ENCODE measurements at regions not wholly inside any gene's neighbourhood (a gene's known extent, or its start where the extent isn't known, plus 50 kb on each side); places are given as distances from the start of the nearest gene placed in this dataset.

DNA sequence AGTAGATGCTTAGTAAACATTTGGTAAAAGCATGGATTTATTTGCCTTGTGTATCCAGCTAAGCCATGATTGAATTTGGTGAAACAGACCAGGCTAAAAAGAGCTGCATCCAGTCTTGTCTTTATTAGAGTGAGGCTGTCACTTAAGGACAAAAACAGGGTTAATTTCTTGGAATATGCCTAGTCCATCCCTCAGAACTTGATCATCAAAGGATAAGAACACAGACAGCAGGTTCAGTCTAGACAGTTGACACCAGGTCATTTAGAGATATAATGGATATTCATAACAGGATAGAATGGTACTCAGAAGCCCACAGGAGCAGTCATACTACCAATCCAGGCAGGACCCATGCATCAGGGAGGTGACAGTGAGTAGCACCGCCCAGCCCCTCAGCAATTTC, 434.9 kb upstream of the ST6GAL2 start:
- no peaks in the 10 kb centered on the region for H3K36me3 ChIP-seq
- peaks cover 0 to 6% (median 0%) of the 10 kb centered on the region in 11 experiments; a peak in 2 of 22 replicates for H3K9me3 ChIP-seq (replicated peaks in 1 of 11)
- no peak overlapping the region for H3K27ac ChIP-seq
- no peak overlapping the region for H3K4me3 ChIP-seq
- H3K4me1 ChIP-seq: peaks cover 2 to 9% (median 5%) of the 10 kb centered on the region in 10 experiments; a peak in 17 of 20 replicates
- H3K27me3 ChIP-seq: no peaks in the 10 kb centered on the region
- no peak for TF ChIP-seq Cebpa-rat (IDR thresholded peaks at IDR 0.05)
- no peaks in the 10 kb centered on the region for H4K20me1 ChIP-seq
- no peak overlapping the region for H3K9ac ChIP-seq
- no peak overlapping the region for H3K4me2 ChIP-seq

DNA sequence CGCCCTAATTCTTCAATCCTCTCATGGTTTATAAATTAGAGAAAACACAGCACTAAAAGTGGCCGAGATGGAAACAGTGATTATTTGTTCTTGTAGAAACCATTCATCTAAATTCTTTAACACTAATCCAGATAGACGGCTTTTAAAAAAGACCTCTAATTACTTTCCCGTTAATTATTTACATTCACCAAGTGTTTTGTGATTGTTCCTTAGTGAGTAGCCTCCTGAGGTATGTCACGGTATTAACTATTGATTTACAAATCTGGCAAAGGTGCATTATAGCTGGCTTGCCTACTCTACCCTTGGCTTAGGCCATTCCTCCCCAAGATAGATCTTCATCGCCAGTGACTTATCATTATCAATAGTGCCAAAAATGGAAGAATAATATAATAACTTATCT, 436.4 kb upstream of the ST6GAL2 start:
- no peak for TF ChIP-seq Cebpa-rat (IDR thresholded peaks at IDR 0.05)
- Histone ChIP-seq H3K4me2 (no peak overlapping the region), H3K27me3 (no peaks in the 10 kb centered on the region), H3K27ac (no peak overlapping the region), H3K4me1 (peaks cover 11 to 22% (median 17%) of the 10 kb centered on the region in 10 experiments), H3K4me3 (no peak overlapping the region), H4K20me1 (no peaks in the 10 kb centered on the region), H3K36me3 (no peaks in the 10 kb centered on the region), H3K9ac (no peak overlapping the region), H3K9me3 (replicated peaks in 1 of 11) (peaks cover 0 to 7% (median 4%) of the 10 kb centered on the region in 11 experiments; a peak in 7 of 22 replicates)

- H3K9ac ChIP-seq: no peak overlapping the region
- H3K27ac ChIP-seq: no peak overlapping the region
- TF ChIP-seq Cebpa-rat (IDR thresholded peaks at IDR 0.05): no peak
- H3K9me3 ChIP-seq (replicated peaks in 1 of 11): peaks cover 0 to 13% (median 8%) of the 10 kb centered on the region in 11 experiments; a peak in 9 of 22 replicates
- H3K27me3 ChIP-seq: no peaks in the 10 kb centered on the region
- no peak overlapping the region for H3K4me2 ChIP-seq
- H3K4me1 ChIP-seq: peaks cover 11 to 22% (median 17%) of the 10 kb centered on the region in 10 experiments
- H3K4me3 ChIP-seq: no peak overlapping the region
- no peaks in the 10 kb centered on the region for H4K20me1 ChIP-seq
- no peaks in the 10 kb centered on the region for H3K36me3 ChIP-seq
Observed at GRCh38 chr2:107323946-107324565, 438.1 kb upstream of the ST6GAL2 start.

DNA sequence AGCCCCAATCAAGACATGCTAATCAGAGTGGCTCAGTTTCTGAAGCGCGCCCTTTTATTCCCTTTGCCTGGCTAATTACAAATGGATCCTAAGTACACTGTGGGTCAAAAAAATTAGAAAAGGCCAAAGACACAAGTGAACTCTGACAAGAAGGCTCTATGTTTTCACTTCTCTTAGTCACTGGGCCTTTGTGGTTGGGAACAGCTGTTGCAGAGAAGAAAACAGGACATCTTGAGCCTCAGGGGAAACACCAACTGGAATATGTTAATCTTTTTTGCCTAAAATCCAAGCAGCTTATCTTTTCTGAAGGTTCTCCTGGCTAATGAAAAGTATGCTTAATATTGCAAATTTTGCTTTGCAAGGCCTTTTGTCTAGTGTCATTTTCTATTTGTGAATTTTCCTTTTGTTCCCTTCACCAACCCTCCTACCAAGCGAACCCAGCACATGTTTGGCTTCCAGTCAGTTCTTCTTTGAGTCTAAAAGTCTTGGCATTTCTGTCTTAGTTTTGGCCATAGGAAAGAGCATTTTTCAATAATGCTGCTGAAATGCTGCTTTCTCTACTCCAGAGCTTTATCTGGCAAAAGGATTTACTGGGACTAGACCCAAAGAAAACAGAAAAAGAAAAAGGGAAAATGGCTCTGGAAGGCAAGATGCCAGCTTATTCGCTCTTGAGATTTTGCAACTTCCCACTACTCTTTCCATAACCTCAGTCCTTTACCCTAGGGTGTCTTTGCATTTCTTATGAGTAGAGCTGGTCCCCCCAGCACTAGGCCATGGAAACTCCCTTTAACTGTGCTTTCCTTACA, 440.2 kb upstream of the ST6GAL2 start:
- Histone ChIP-seq H3K9ac (no peak overlapping the region), H3K4me1 (peaks cover 11 to 22% (median 17%) of the 10 kb centered on the region in 10 experiments), H3K27ac (peak overlapping the region in 7 of 11 experiments; percentile 2 to 54 (median 28); a peak in 7 of 22 replicates), H3K27me3 (no peaks in the 10 kb centered on the region), H4K20me1 (no peaks in the 10 kb centered on the region), H3K4me2 (peak overlapping the region; percentile 24 to 63 (median 50)), H3K4me3 (no peak overlapping the region), H3K36me3 (no peaks in the 10 kb centered on the region), H3K9me3 (replicated peaks in 1 of 11) (peaks cover 0 to 20% (median 8%) of the 10 kb centered on the region in 11 experiments; a peak in 13 of 22 replicates)
- no peak for TF ChIP-seq Cebpa-rat (IDR thresholded peaks at IDR 0.05)

DNA sequence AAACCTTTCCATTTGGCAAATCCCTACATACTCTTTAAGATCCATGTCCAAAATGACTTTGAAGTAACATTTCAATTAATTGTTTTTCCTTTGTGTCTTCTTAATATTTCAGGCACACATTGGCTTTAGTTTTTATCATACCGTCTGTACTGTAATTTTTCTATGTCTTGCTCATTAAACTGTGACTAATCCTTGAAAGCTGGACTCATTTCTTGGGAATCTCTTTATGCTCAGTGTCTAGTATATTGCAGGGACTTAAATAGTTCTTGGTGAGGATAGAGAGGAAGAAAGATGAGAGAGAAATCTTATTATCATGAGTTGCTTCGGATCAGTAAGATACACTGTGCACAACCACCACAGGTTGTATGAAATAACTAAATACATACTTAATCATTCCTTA, 448.3 kb upstream of the ST6GAL2 start:
- TF ChIP-seq Cebpa-rat (IDR thresholded peaks at IDR 0.05): no peak
- Histone ChIP-seq H3K9ac (no peak overlapping the region), H3K27ac (no peak overlapping the region)

DNA sequence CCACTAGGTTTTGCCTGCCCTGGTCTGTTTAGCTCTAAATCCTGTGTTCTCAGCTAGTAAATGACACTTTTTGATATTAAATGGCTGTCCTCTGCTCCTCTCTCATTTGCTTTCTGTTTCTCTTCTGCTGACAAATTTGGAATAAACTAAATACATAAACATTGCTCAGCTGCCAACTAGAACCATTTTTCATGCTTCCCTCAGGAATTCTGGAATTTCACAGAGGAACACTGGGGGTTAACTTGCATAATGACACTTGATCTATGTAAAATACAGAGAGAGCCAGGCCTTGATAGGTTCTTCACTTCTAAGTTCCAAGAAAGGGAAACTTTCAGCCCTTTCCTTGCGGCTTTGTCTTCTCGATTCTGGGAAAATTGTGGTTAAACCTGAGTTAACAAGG, 450.6 kb upstream of the ST6GAL2 start:
- TF ChIP-seq Cebpa-rat (IDR thresholded peaks at IDR 0.05): no peak
- no peak overlapping the region for H3K4me3 ChIP-seq
- peaks cover 0 to 15% (median 0%) of the 10 kb centered on the region in 11 experiments; a peak in 3 of 22 replicates for H3K9me3 ChIP-seq (replicated peaks in 1 of 11)
- peaks cover 0 to 19% (median 0%) of the 10 kb centered on the region in 10 experiments; a peak in 6 of 20 replicates for H3K4me1 ChIP-seq
- H3K9ac ChIP-seq: no peak overlapping the region
- H3K27ac ChIP-seq: peak overlapping the region in 1 of 11 experiments; percentile 31; a peak in 2 of 22 replicates
- no peaks in the 10 kb centered on the region for H3K27me3 ChIP-seq
- H3K4me2 ChIP-seq: peak overlapping the region in 3 of 11 experiments; percentile 43 to 59 (median 50); a peak in 5 of 22 replicates
- no peaks in the 10 kb centered on the region for H3K36me3 ChIP-seq
- no peaks in the 10 kb centered on the region for H4K20me1 ChIP-seq

More for the DNA sequence above, 448.3 kb upstream of the ST6GAL2 start:
- H3K4me2 ChIP-seq: no peak overlapping the region
- no peaks in the 10 kb centered on the region for H3K27me3 ChIP-seq
- no peak overlapping the region for H3K4me3 ChIP-seq
- peaks cover 0 to 9% (median 0%) of the 10 kb centered on the region in 11 experiments; a peak in 6 of 22 replicates for H3K9me3 ChIP-seq (replicated peaks in 1 of 11)
- H3K4me1 ChIP-seq: peaks cover 0 to 19% (median 0%) of the 10 kb centered on the region in 10 experiments; a peak in 6 of 20 replicates
- no peaks in the 10 kb centered on the region for H4K20me1 ChIP-seq
- no peaks in the 10 kb centered on the region for H3K36me3 ChIP-seq

GRCh38 chr2:107337209-107337898, 451.4 kb upstream of the ST6GAL2 start:
- peak overlapping the region in 1 of 11 experiments; percentile 31; a peak in 2 of 22 replicates for H3K27ac ChIP-seq
- peaks cover 0 to 19% (median 0%) of the 10 kb centered on the region in 10 experiments; a peak in 6 of 20 replicates for H3K4me1 ChIP-seq
- H4K20me1 ChIP-seq: no peaks in the 10 kb centered on the region
- no peak for TF ChIP-seq Cebpa-rat (IDR thresholded peaks at IDR 0.05)
- H3K27me3 ChIP-seq: no peaks in the 10 kb centered on the region
- peak overlapping the region in 4 of 11 experiments; percentile 4 to 59 (median 46); a peak in 8 of 22 replicates for H3K4me2 ChIP-seq
- no peak overlapping the region for H3K4me3 ChIP-seq
- H3K9ac ChIP-seq: no peak overlapping the region
- H3K36me3 ChIP-seq: no peaks in the 10 kb centered on the region
- H3K9me3 ChIP-seq (replicated peaks in 1 of 11): peaks cover 0 to 20% (median 1%) of the 10 kb centered on the region in 11 experiments; a peak in 7 of 22 replicates

GRCh38 chr2:107338059-107338458, 452.1 kb upstream of the ST6GAL2 start:
- no peaks in the 10 kb centered on the region for H4K20me1 ChIP-seq
- H3K4me1 ChIP-seq: peaks cover 0 to 19% (median 0%) of the 10 kb centered on the region in 10 experiments; a peak in 6 of 20 replicates
- no peaks in the 10 kb centered on the region for H3K27me3 ChIP-seq
- peaks cover 0 to 27% (median 5%) of the 10 kb centered on the region in 11 experiments; a peak in 7 of 22 replicates for H3K9me3 ChIP-seq (replicated peaks in 1 of 11)
- peak overlapping the region in 3 of 11 experiments; percentile 43 to 59 (median 50); a peak in 3 of 22 replicates for H3K4me2 ChIP-seq
- no peak for TF ChIP-seq Cebpa-rat (IDR thresholded peaks at IDR 0.05)
- H3K9ac ChIP-seq: no peak overlapping the region
- no peak overlapping the region for H3K27ac ChIP-seq
- no peak overlapping the region for H3K4me3 ChIP-seq
- no peaks in the 10 kb centered on the region for H3K36me3 ChIP-seq

All from BLaER1 treated with 17β-estradiol and CSF1 and Interleukin-3, amounts not matched to agents 10 nM and 100 nM (cell line).